Upper lobe of left lung (tissue), 6 donors: ENCODE measurements at regions not wholly inside any gene's neighbourhood (a gene's known extent, or its start where the extent isn't known, plus 50 kb on each side); places are given as distances from the start of the nearest gene placed in this dataset.

Experiments used
- ATAC-seq, 2 donors: fragments of 200-7000 bp; cut with Tn5 transposase; one replicate each; pipeline ENCODE4 v1.9.1; 2022; ENCODE audit warnings: mild to moderate bottlenecking in 2 of 2, moderate library complexity in 2 of 2; ENCODE audit not compliant: low FRiP score in 2 of 2
- DNase-seq, 2 donors: peaks; one replicate each; pipeline ENCODE4 v3.0.0-alpha.2; 2019 to 2020
- H3K27ac ChIP-seq, 4 donors: fragments of 200-600 bp; sonication (generic); one replicate each; pipeline ENCODE4 v1.5.1; 2016 to 2019
- H3K27me3 ChIP-seq, 4 donors: fragments of 200-600 bp; sonication (generic); one replicate each; pipeline ENCODE4 v1.5.1; 2017 to 2019
- H3K36me3 ChIP-seq, 4 donors: fragments of 200-600 bp; sonication (generic); one replicate each; pipeline ENCODE4 v1.5.1; 2016 to 2019
- H3K4me1 ChIP-seq, 4 donors: fragments of 200-600 bp; sonication (generic); one replicate each; pipeline ENCODE4 v1.5.1; 2018 to 2019
- H3K4me3 ChIP-seq, 4 donors: fragments of 200-600 bp; sonication (generic); one replicate each; pipeline ENCODE4 v1.5.1; 2017 to 2019; ENCODE audit warnings: mild to moderate bottlenecking in 2 of 4, moderate library complexity in 1 of 4
- H3K9me3 ChIP-seq, 4 donors: fragments of 200-600 bp; sonication (generic); one replicate each; pipeline ENCODE4 v1.5.1; 2018 to 2019
- CTCF ChIP-seq, 6 experiments: fragments of 450-650 bp in 4 of 6; fragments of 200-600 bp in 2 of 6; sonication (generic) in 2 of 6; IDR thresholded peaks; one replicate each; pipeline ENCODE4 v1.5.1; 2016 to 2019; ENCODE audit warnings: antibody characterized with exemption in 6 of 6
- EP300 ChIP-seq, 4 donors: sonication (generic); formaldehyde crosslinking; IDR thresholded peaks; one replicate each; pipeline ENCODE4 v1.5.1; 2017; ENCODE audit warnings: antibody characterized with exemption in 4 of 4, control low read depth in 2 of 4
- POLR2A ChIP-seq, 4 donors: fragments of 450-650 bp; IDR thresholded peaks; one replicate each; pipeline ENCODE4 v1.5.1; 2016 to 2017; ENCODE audit warnings: antibody characterized with exemption in 4 of 4, mild to moderate bottlenecking in 2 of 4
- POLR2AphosphoS5 ChIP-seq, 2 donors: sonication (generic); formaldehyde crosslinking; IDR thresholded peaks; one replicate each; pipeline ENCODE4 v1.5.1; 2017; ENCODE audit warnings: antibody characterized with exemption in 2 of 2
- WGBS, 2 donors: methylation state at CpG; one replicate each; pipeline ENCODE4 v1.1.5; 2017 to 2018; 5-methylcytosine and 5-hydroxymethylcytosine counted together
- donor health status: DM: no; HTN: no; CAD: no; lungs with moderate emphysema.
- donor health status: DM: no; HTN: yes; CAD: no; lungs with severe emphysema.

GRCh38 chr1:9472386-9473031 is 66.8 kb upstream of the SLC25A33 start:
- Histone ChIP-seq H3K4me3 (no peak overlapping the region), H3K4me1 (no peaks in the 10 kb centered on the region), H3K27me3 (no peaks in the 10 kb centered on the region), H3K27ac (no peak overlapping the region), H3K9me3 (no peaks in the 10 kb centered on the region), H3K36me3 (no peaks in the 10 kb centered on the region)
- TF ChIP-seq CTCF (IDR thresholded peaks at IDR 0.05) (no peak), POLR2A (IDR thresholded peaks at IDR 0.05) (no peak), POLR2AphosphoS5 (IDR thresholded peaks at IDR 0.05) (no peak), EP300 (IDR thresholded peaks at IDR 0.05) (no peak)
- WGBS, 2 donors, result 61% methylated on average over 7 to 13 of the region's 13 CpGs
- no peak for ATAC-seq
- no peak for DNase-seq

- WGBS, 2 donors, result 43 to 55% methylated on average over 13 to 14 of the region's 14 CpGs
- Histone ChIP-seq H3K27ac (no peak overlapping the region), H3K4me3 (no peak overlapping the region), H3K9me3 (no peaks in the 10 kb centered on the region), H3K27me3 (no peaks in the 10 kb centered on the region), H3K4me1 (no peaks in the 10 kb centered on the region), H3K36me3 (no peaks in the 10 kb centered on the region)
- ATAC-seq (peak; percentile 75 to 95), DNase-seq (peak; percentile 25 to 76)
- TF ChIP-seq POLR2AphosphoS5 (IDR thresholded peaks at IDR 0.05), result no peak
- TF ChIP-seq POLR2A (IDR thresholded peaks at IDR 0.05), result no peak
- no peak for TF ChIP-seq CTCF (IDR thresholded peaks at IDR 0.05)
- TF ChIP-seq EP300 (IDR thresholded peaks at IDR 0.05), result no peak
These were observed 66.0 kb upstream of the SLC25A33 start for GRCh38 chr1:9473032-9473807.

- DNase-seq, result no peak
- Histone ChIP-seq H3K4me1 (no peaks in the 10 kb centered on the region), H3K27ac (no peak overlapping the region), H3K9me3 (no peaks in the 10 kb centered on the region), H3K36me3 (no peaks in the 10 kb centered on the region), H3K4me3 (no peak overlapping the region), H3K27me3 (no peaks in the 10 kb centered on the region)
- WGBS, 2 donors, result 67 to 81% methylated on average over 8 to 15 of the region's 15 CpGs
- TF ChIP-seq POLR2A (IDR thresholded peaks at IDR 0.05) (no peak), POLR2AphosphoS5 (IDR thresholded peaks at IDR 0.05) (no peak), EP300 (IDR thresholded peaks at IDR 0.05) (no peak), CTCF (IDR thresholded peaks at IDR 0.05) (no peak)
- ATAC-seq, result no peak
These were observed 64.1 kb upstream of the SLC25A33 start for GRCh38 chr1:9475061-9475627.

- Histone ChIP-seq H3K9me3 (no peaks in the 10 kb centered on the region), H3K4me3 (no peak overlapping the region), H3K27ac (no peak overlapping the region), H3K36me3 (no peaks in the 10 kb centered on the region), H3K27me3 (no peaks in the 10 kb centered on the region), H3K4me1 (no peaks in the 10 kb centered on the region)
- TF ChIP-seq CTCF (IDR thresholded peaks at IDR 0.05) (no peak), POLR2A (IDR thresholded peaks at IDR 0.05) (no peak)
- WGBS, 2 donors, result 63 to 77% methylated on average over 4 of the region's 4 CpGs
- ATAC-seq, result no peak
- no peak for DNase-seq
These were observed 62.3 kb upstream of the SLC25A33 start for GRCh38 chr1:9476790-9477463.
